Trophoblast cell (in vitro differentiated cells and primary cell): ENCODE measurements at regions not wholly inside any gene's neighbourhood (a gene's known extent, or its start where the extent isn't known, plus 50 kb on each side); places are given as distances from the start of the nearest gene placed in this dataset.

Experiments
- DNase-seq, 2 donors: peaks; one replicate each; pipeline ENCODE4 v3.0.0-alpha.2; 2016
- H2AFZ ChIP-seq: 2 replicates; pipeline ENCODE4 v1.6.1; 2013; ENCODE audit warnings: low read length, moderate library complexity, mild to moderate bottlenecking; ENCODE audit not compliant: insufficient read depth, poor library complexity
- H2AK5ac ChIP-seq: 2 replicates; pipeline ENCODE4 v1.6.1; 2013; ENCODE audit warnings: mild to moderate bottlenecking, low read length
- H2BK120ac ChIP-seq: 2 replicates; pipeline ENCODE4 v1.6.1; 2013; ENCODE audit warnings: low read length, mild to moderate bottlenecking, moderate library complexity; ENCODE audit not compliant: insufficient read depth, poor library complexity
- H2BK12ac ChIP-seq: 2 replicates; pipeline ENCODE4 v1.6.1; 2013; ENCODE audit warnings: mild to moderate bottlenecking, low read length, moderate library complexity
- H2BK5ac ChIP-seq: 2 replicates; pipeline ENCODE4 v1.6.1; 2013; ENCODE audit warnings: low read length, low read depth, moderate library complexity, mild to moderate bottlenecking; ENCODE audit not compliant: poor library complexity
- H3K14ac ChIP-seq: 2 replicates; pipeline ENCODE4 v1.6.1; 2013; ENCODE audit warnings: mild to moderate bottlenecking, low read length
- H3K18ac ChIP-seq: 2 replicates; pipeline ENCODE4 v1.6.1; 2013; ENCODE audit warnings: mild to moderate bottlenecking, low read length
- H3K23ac ChIP-seq: 2 replicates; pipeline ENCODE4 v1.6.1; 2013; ENCODE audit warnings: low read length
- H3K27ac ChIP-seq: 2 replicates; pipeline ENCODE4 v1.5.1; 2013; ENCODE audit warnings: low read depth, mild to moderate bottlenecking, inconsistent platforms, low read length, moderate library complexity
- H3K27me3 ChIP-seq: 2 replicates; pipeline ENCODE4 v1.6.1; 2013; ENCODE audit warnings: inconsistent platforms, mild to moderate bottlenecking, low read length, moderate library complexity; ENCODE audit not compliant: insufficient read depth
- H3K36me3 ChIP-seq, 2 experiments: 1 replicate in 1 of 2; 2 replicates in 1 of 2; pipeline ENCODE4 v1.6.1; 2013; ENCODE audit warnings: low read length in 2 of 2, mild to moderate bottlenecking in 2 of 2, moderate library complexity in 1 of 2; ENCODE audit not compliant: insufficient read depth in 2 of 2, control insufficient read depth in 1 of 2
- H3K4ac ChIP-seq: 2 replicates; pipeline ENCODE4 v1.6.1; 2013; ENCODE audit warnings: low read depth, mild to moderate bottlenecking, low read length, moderate library complexity
- H3K4me1 ChIP-seq, 2 experiments: 1 replicate in 1 of 2; 2 replicates in 1 of 2; pipeline ENCODE4 v1.6.1; 2013; ENCODE audit warnings: low read length in 2 of 2, mild to moderate bottlenecking in 2 of 2, moderate library complexity in 1 of 2; ENCODE audit not compliant: insufficient read depth in 2 of 2, control insufficient read depth in 1 of 2
- H3K4me2 ChIP-seq: 2 replicates; pipeline ENCODE4 v1.6.1; 2013; ENCODE audit warnings: inconsistent platforms, mild to moderate bottlenecking, low read length, moderate library complexity
- H3K4me3 ChIP-seq: 2 replicates; pipeline ENCODE4 v1.5.1; 2013; ENCODE audit warnings: mild to moderate bottlenecking, low read depth, low read length, inconsistent platforms
- H3K79me1 ChIP-seq: one replicate; pipeline ENCODE4 v1.6.1; 2013; ENCODE audit warnings: low read length
- H3K79me2 ChIP-seq: 2 replicates; pipeline ENCODE4 v1.6.1; 2013; ENCODE audit warnings: low read length, mild to moderate bottlenecking; ENCODE audit not compliant: control insufficient read depth, insufficient read depth, poor library complexity
- H3K9ac ChIP-seq: 2 replicates; pipeline ENCODE4 v1.6.1; 2013; ENCODE audit warnings: mild to moderate bottlenecking, low read length
- H3K9me3 ChIP-seq: 2 replicates; pipeline ENCODE4 v1.6.1; 2013; ENCODE audit warnings: low read depth, mild to moderate bottlenecking, control low read depth, inconsistent platforms, low read length; ENCODE audit not compliant: insufficient read depth
- H4K12ac ChIP-seq: 2 replicates; pipeline ENCODE4 v1.6.1; 2013; ENCODE audit warnings: low read depth, mild to moderate bottlenecking, low read length, moderate library complexity
- H4K8ac ChIP-seq: 2 replicates; pipeline ENCODE4 v1.6.1; 2013; ENCODE audit warnings: low read depth, mild to moderate bottlenecking, low read length, moderate library complexity
- H4K91ac ChIP-seq: one replicate; pipeline ENCODE4 v1.6.1; 2013; ENCODE audit warnings: low read depth, mild to moderate bottlenecking, low read length, moderate library complexity
- WGBS: extraction: QIAGEN DNeasy Blood & Tissue Kit; methylation state at CpG from one replicate; pipeline ENCODE4 v1.1.7; 2013; ENCODE audit warnings: missing lambda C conversion rate; ENCODE audit not compliant: insufficient read length, insufficient coverage; ENCODE audit errors: extremely low coverage; 5-methylcytosine and 5-hydroxymethylcytosine counted together

- Histone ChIP-seq H3K27me3 (no peaks in the 10 kb centered on the region), H3K79me2 (no peaks in the 10 kb centered on the region), H4K12ac (no peak overlapping the region), H3K14ac (no peak overlapping the region), H4K8ac (no peak overlapping the region), H3K36me3 (no peaks in the 10 kb centered on the region), H3K79me1 (no peaks in the 10 kb centered on the region), H2AK5ac (no peak overlapping the region), H4K91ac (no peak overlapping the region), H3K4me1 (no peaks in the 10 kb centered on the region), H2BK12ac (no peak overlapping the region), H3K27ac (no peak overlapping the region), H2AFZ (no peak overlapping the region), H3K4me2 (no peak overlapping the region), H2BK120ac (no peak overlapping the region), H3K4ac (no peak overlapping the region), H3K23ac (no peak overlapping the region), H3K4me3 (no peak overlapping the region), H2BK5ac (no peak overlapping the region), H3K18ac (no peak overlapping the region), H3K9ac (no peak overlapping the region), H3K9me3 (no peaks in the 10 kb centered on the region)
- no peak for DNase-seq
Observed at GRCh38 chr5:23029290-23029689, 176.1 kb upstream of the CDH12 start.

DNA sequence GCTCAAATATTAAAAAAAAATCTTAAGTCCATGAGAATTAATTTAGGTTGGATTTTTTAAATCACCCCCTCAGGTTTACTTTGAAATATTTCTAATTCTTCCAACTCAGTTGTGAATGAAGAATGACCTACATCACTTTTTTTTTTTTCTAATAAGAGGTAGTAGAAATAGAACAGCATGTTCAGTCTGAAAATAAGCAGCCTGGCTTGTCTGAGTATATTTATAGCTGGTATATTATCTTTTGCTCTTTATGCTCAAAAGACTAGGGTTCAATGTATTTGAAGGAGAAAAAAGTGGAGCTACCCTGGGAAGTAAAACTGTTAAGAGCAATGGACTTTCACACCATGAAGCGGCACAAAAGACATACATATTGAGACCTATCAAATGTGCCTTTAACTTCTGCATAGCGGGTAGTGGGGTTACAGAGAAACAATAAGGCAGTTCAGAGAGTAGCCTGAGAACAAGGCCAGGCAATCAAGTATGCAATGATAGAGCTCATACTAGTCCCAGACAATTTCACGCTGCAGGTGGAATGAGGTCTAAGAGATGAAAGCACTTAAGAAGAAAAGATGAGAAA, 175.4 kb upstream of the CDH12 start:
- Histone ChIP-seq H3K79me1 (no peaks in the 10 kb centered on the region), H3K4ac (no peak overlapping the region), H3K9me3 (no peaks in the 10 kb centered on the region), H3K27ac (no peak overlapping the region), H3K36me3 (no peaks in the 10 kb centered on the region), H3K23ac (no peak overlapping the region), H4K91ac (no peak overlapping the region), H3K9ac (no peak overlapping the region), H3K4me2 (no peak overlapping the region), H4K8ac (no peak overlapping the region), H2AFZ (no peak overlapping the region), H2AK5ac (no peak overlapping the region), H2BK12ac (no peak overlapping the region), H3K4me1 (no peaks in the 10 kb centered on the region), H3K14ac (no peak overlapping the region), H3K79me2 (no peaks in the 10 kb centered on the region), H3K18ac (no peak overlapping the region), H2BK5ac (no peak overlapping the region), H3K4me3 (no peak overlapping the region), H4K12ac (no peak overlapping the region), H3K27me3 (no peaks in the 10 kb centered on the region), H2BK120ac (no peak overlapping the region)
- DNase-seq, result no peak
- WGBS, result no CpG with 5 or more reads among the region's 3 CpGs

DNA sequence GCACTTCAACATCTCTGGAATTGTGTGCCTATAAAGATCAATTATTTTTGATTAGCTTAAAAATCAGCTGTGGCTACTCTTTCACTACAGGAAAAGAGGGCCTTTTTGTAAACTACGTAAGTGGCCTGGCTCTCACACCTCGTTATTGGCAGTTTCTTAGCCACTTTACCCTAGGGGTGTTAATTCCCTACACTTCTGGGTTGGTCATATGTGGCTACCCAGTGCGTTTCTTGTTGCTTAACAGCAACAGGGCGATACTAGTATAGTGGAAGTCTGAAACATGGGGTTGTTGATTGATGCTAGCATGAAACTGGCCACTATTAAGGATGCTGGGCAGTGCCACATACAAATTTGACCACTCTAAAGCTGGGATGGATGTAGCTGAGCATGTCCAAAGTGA, 174.7 kb upstream of the CDH12 start:
- Histone ChIP-seq H4K8ac (no peak overlapping the region), H3K4me1 (no peaks in the 10 kb centered on the region), H3K36me3 (no peaks in the 10 kb centered on the region), H3K9ac (no peak overlapping the region), H3K23ac (no peak overlapping the region), H3K27me3 (no peaks in the 10 kb centered on the region), H4K91ac (no peak overlapping the region), H3K14ac (no peak overlapping the region), H2AK5ac (no peak overlapping the region), H3K4me2 (no peak overlapping the region), H2BK12ac (no peak overlapping the region), H3K79me2 (no peaks in the 10 kb centered on the region), H3K79me1 (no peaks in the 10 kb centered on the region), H3K27ac (no peak overlapping the region), H2AFZ (no peak overlapping the region), H2BK5ac (no peak overlapping the region), H3K18ac (no peak overlapping the region), H4K12ac (no peak overlapping the region), H3K4me3 (no peak overlapping the region), H3K9me3 (no peaks in the 10 kb centered on the region), H2BK120ac (no peak overlapping the region), H3K4ac (no peak overlapping the region)
- DNase-seq, result no peak
- no CpG with 5 or more reads among the region's 4 CpGs for WGBS

GRCh38 chr5:23027331-23027730, 174.2 kb upstream of the CDH12 start:
- H3K4me1 ChIP-seq, result no peaks in the 10 kb centered on the region
- no peak overlapping the region for H4K12ac ChIP-seq
- no peaks in the 10 kb centered on the region for H3K79me2 ChIP-seq
- H3K4ac ChIP-seq, result no peak overlapping the region
- no peaks in the 10 kb centered on the region for H3K9me3 ChIP-seq
- no CpG with 5 or more reads among the region's 2 CpGs for WGBS
- H3K4me2 ChIP-seq, result no peak overlapping the region
- H2AK5ac ChIP-seq, result no peak overlapping the region
- H2AFZ ChIP-seq, result no peak overlapping the region
- H3K4me3 ChIP-seq, result no peak overlapping the region
- no peak overlapping the region for H4K8ac ChIP-seq
- H3K27ac ChIP-seq, result no peak overlapping the region
- H4K91ac ChIP-seq, result no peak overlapping the region
- no peaks in the 10 kb centered on the region for H3K36me3 ChIP-seq
- DNase-seq, result no peak
- H3K79me1 ChIP-seq, result no peaks in the 10 kb centered on the region
- no peak overlapping the region for H3K23ac ChIP-seq
- no peak overlapping the region for H3K18ac ChIP-seq
- H3K9ac ChIP-seq, result no peak overlapping the region
- no peak overlapping the region for H2BK12ac ChIP-seq
- no peak overlapping the region for H2BK5ac ChIP-seq
- H3K27me3 ChIP-seq, result no peaks in the 10 kb centered on the region
- H3K14ac ChIP-seq, result no peak overlapping the region
- H2BK120ac ChIP-seq, result no peak overlapping the region
